ENCODE measurements at regions not wholly inside any gene's neighbourhood (a gene's known extent, or its start where the extent isn't known, plus 50 kb on each side); places are given as distances from the start of the nearest gene placed in this dataset.
"Not testable (repeated sequence)": the region's sequence is repeated elsewhere in the genome, so short reads cannot be mapped to it uniquely, and the experiment has no call there.

- no peak for DNase-seq (ENCODE audit: low read depth in 4 of 4, low spot score in 3 of 4)
Observed at GRCh38 chr12:59365133-59365532, 230.7 kb upstream of the SLC16A7 start.

- no peak for DNase-seq (ENCODE audit: low read depth in 4 of 4, low spot score in 3 of 4)
Observed at GRCh38 chr12:59357811-59358210, 238.0 kb upstream of the SLC16A7 start.

- DNase-seq (ENCODE audit: low read depth in 4 of 4, low spot score in 3 of 4), result not testable (repeated sequence)
Observed at GRCh38 chr12:59346248-59346647, 249.6 kb upstream of the SLC16A7 start.

GRCh38 chr12:59345406-59345805 lies 250.4 kb upstream of the SLC16A7 start:
- DNase-seq (ENCODE audit: low read depth in 4 of 4, low spot score in 3 of 4), result no peak

GRCh38 chr12:59344224-59344623 lies 251.6 kb upstream of the SLC16A7 start:
- DNase-seq (ENCODE audit: low read depth in 4 of 4, low spot score in 3 of 4), result no peak

- no peak for DNase-seq (ENCODE audit: low read depth in 4 of 4, low spot score in 3 of 4)
Observed at GRCh38 chr12:59329462-59329861, 266.4 kb upstream of the SLC16A7 start.

- DNase-seq (ENCODE audit: low read depth in 4 of 4, low spot score in 3 of 4), result not testable (repeated sequence)
Observed at GRCh38 chr12:59328395-59329075, 267.3 kb upstream of the SLC16A7 start.

GRCh38 chr12:59326457-59326856 lies 269.4 kb upstream of the SLC16A7 start:
- not testable (repeated sequence) for DNase-seq (ENCODE audit: low read depth in 4 of 4, low spot score in 3 of 4)

GRCh38 chr12:59322473-59322872 lies 273.4 kb upstream of the SLC16A7 start:
- no peak for DNase-seq (ENCODE audit: low read depth in 4 of 4, low spot score in 3 of 4)

- no peak for DNase-seq (ENCODE audit: low read depth in 4 of 4, low spot score in 3 of 4)
Observed at GRCh38 chr12:59321278-59321677, 274.6 kb upstream of the SLC16A7 start.

- DNase-seq (ENCODE audit: low read depth in 4 of 4, low spot score in 3 of 4), result no peak
Observed at GRCh38 chr12:59320112-59320511, 275.7 kb upstream of the SLC16A7 start.

- DNase-seq (ENCODE audit: low read depth in 4 of 4, low spot score in 3 of 4), result no peak
Observed at GRCh38 chr12:59318940-59319339, 276.9 kb upstream of the SLC16A7 start.

GRCh38 chr12:59317598-59317997 lies 278.2 kb upstream of the SLC16A7 start:
- no peak for DNase-seq (ENCODE audit: low read depth in 4 of 4, low spot score in 3 of 4)

- DNase-seq (ENCODE audit: low read depth in 4 of 4, low spot score in 3 of 4), result no peak
Observed at GRCh38 chr12:59316938-59317337, 278.9 kb upstream of the SLC16A7 start.

- DNase-seq (ENCODE audit: low read depth in 4 of 4, low spot score in 3 of 4), result not testable (repeated sequence)
Observed at GRCh38 chr12:59316354-59316753, 279.5 kb upstream of the SLC16A7 start.

GRCh38 chr12:59314209-59314608 lies 281.6 kb upstream of the SLC16A7 start:
- no peak for DNase-seq (ENCODE audit: low read depth in 4 of 4, low spot score in 3 of 4)

- no peak for DNase-seq (ENCODE audit: low read depth in 4 of 4, low spot score in 3 of 4)
Observed at GRCh38 chr12:59304077-59304721, 291.6 kb upstream of the SLC16A7 start.

GRCh38 chr12:59298296-59298695 lies 297.5 kb upstream of the SLC16A7 start:
- no peak for DNase-seq (ENCODE audit: low read depth in 4 of 4, low spot score in 3 of 4)

GRCh38 chr12:59294221-59294620 lies 301.6 kb upstream of the SLC16A7 start:
- DNase-seq (ENCODE audit: low read depth in 4 of 4, low spot score in 3 of 4), result no peak

GRCh38 chr12:59282999-59283398 lies 312.8 kb upstream of the SLC16A7 start:
- no peak for DNase-seq (ENCODE audit: low read depth in 4 of 4, low spot score in 3 of 4)

- DNase-seq (ENCODE audit: low read depth in 4 of 4, low spot score in 3 of 4), result not testable (repeated sequence)
Observed at GRCh38 chr12:59273561-59273960, 322.3 kb upstream of the SLC16A7 start.

- DNase-seq (ENCODE audit: low read depth in 4 of 4, low spot score in 3 of 4), result no peak
Observed at GRCh38 chr12:59268295-59268809, 327.5 kb upstream of the SLC16A7 start.

Measured in left renal pelvis (tissue), 4 donors.